HG03457 (cell line): ENCODE measurements at regions not wholly inside any gene's neighbourhood (a gene's known extent, or its start where the extent isn't known, plus 50 kb on each side); places are given as distances from the start of the nearest gene placed in this dataset.

Experiments
- ATAC-seq: cut with Tn5 transposase; IDR thresholded peaks from one replicate; pipeline ENCODE4 v1.9.1; 2021; ENCODE audit warnings: moderate number of reproducible peaks; ENCODE audit not compliant: unreplicated experiment

DNA sequence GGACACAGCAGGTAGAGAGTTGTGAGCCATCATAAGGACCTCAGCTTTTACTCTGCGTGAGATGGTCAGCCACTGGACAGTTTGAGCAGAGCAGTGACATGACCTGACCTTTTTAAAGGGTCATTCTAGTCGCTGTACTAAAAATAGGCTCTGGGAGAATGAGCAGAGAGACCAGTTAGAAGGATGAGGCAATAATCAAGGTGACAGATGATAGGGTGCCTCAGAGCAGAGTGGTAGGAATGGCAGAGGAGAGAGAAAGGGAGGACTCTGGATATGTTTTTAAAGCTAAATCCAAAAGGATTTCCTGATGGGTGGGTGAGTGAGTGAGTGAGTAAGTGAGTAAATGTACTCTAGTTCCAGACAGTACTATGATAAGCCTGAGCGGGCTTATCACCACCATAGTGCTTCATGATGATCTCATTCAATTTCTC lies 83.6 kb upstream of the ARHGAP5 start:
- ATAC-seq, result no peak

DNA sequence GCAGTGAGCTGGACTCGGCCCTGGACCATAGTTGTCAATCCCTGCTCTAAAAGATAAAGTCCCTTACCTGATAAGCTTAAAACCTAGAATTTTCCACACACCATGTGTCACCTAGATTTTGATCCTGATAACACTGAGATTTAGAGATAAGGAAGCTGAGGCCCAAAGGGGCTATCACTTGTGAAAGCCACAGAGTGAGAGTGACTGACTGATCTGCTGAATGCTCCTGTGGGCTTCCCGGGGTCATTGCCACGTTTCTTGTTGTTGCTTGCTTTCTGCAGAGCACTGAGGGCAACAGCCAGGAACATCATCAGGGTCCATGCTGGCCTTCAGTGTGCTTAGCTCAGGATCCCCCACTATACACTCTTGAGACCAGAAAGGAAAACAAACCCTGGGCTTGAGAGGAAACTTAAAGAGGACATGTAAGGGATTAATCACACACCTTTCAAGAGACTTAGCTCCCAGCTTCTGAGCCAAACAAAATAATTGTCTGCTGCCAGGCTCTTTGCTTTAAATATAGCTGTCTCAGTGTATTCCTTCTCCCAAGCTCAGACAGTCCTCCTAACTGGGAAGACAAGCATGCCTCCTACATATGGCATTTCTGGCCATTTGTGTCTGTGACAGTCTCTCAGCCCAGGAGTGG lies 82.6 kb upstream of the ARHGAP5 start:
- no peak for ATAC-seq

DNA sequence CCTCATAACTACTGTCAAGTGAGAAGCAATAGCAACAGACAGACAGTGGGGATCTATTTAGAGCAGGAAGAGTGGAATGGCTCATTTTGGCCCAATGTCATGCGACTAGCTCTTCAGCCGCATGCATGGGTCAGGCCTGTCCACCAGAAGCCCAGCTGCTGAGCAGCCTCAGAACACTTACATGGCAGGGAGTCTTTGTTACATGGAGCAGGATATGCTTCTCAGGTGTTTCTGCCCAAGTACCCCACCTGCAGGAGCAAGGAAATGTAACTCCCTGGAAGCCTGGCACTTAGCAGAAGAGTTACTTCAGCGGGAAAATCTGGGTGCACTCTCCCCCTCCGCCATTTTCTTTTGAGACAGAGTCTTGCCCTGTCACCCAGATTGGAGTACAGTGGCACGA lies 73.5 kb upstream of the ARHGAP5 start:
- ATAC-seq, result no peak

- ATAC-seq, result no peak
Observed at GRCh38 chr14:32004300-32004699, 72.8 kb upstream of the ARHGAP5 start.

DNA sequence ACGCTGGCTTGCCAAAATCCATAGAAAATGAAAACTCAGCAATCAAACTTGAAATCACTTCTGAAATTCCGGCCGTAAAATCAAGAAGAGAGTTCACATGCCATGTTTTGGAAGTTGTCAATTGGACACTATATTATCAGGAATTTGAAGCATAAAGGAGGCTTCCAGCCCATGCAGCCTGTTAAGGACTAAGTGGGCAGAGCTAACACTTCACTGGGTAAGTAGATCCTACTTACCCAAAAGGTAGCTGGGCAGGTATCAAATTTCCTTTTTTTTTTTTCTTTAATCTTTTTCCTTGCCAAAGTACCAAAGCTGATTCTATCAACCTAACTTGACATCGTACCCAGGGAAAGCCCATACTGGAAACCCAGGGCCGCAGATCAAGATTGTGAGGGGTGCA lies 71.5 kb upstream of the ARHGAP5 start:
- ATAC-seq, result no peak

DNA sequence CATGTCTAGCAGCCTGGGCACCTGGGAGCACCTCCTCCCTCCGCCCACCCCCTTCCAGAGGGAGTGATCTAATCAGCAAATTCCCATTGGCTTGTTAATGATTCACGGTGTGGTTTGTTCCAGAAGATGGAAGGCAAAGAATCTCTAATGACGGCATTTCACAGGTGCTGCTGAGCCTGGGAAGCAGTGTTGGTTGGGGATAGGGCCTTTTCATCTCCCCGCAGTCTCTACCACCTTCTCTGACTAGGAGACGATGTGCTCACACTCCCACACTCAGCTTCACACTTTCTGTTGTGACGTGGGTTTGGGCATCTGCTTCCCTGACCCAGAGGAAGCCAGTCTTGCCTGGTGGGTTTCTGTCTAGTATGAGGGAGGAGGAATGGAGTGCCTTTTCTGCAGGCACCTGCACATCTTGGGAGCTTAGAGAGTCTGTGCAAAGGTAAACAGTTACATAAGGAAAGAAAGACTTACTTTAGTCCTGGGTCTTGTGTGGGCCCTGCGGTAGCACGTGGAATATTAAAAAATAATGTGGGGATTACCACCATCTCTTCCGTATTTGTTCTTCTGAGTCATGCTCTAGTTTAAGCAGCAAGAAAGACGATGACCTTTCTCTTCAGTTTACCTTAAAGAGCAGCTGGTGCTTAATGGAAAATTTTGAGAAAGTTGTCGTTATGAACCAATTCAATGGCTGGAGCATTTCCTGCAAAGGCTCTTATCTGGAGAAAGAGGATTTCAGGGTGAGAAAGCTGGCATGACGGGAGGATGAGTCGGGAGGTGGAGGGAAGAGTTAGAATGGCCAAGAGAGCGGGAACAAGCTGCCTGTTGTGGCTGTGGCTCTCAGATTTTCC lies 70.6 kb upstream of the ARHGAP5 start:
- ATAC-seq, result no peak

- ATAC-seq, result no peak
Observed at GRCh38 chr14:32007755-32008362, 69.2 kb upstream of the ARHGAP5 start.

- no peak for ATAC-seq
Observed at GRCh38 chr14:32008602-32009193, 68.4 kb upstream of the ARHGAP5 start.

GRCh38 chr14:32009221-32009975 lies 67.7 kb upstream of the ARHGAP5 start:
- no peak for ATAC-seq

GRCh38 chr14:32009976-32010581 lies 67.0 kb upstream of the ARHGAP5 start:
- no peak for ATAC-seq

- no peak for ATAC-seq
Observed at GRCh38 chr14:32010604-32011125, 66.4 kb upstream of the ARHGAP5 start.

GRCh38 chr14:32011225-32011624 lies 65.9 kb upstream of the ARHGAP5 start:
- ATAC-seq, result no peak

GRCh38 chr14:32012062-32012461 lies 65.0 kb upstream of the ARHGAP5 start:
- no peak for ATAC-seq

- no peak for ATAC-seq
Observed at GRCh38 chr14:32012571-32012970, 64.5 kb upstream of the ARHGAP5 start.

GRCh38 chr14:32013083-32013482 lies 64.0 kb upstream of the ARHGAP5 start:
- no peak for ATAC-seq

- ATAC-seq, result no peak
Observed at GRCh38 chr14:32014057-32014456, 63.0 kb upstream of the ARHGAP5 start.

DNA sequence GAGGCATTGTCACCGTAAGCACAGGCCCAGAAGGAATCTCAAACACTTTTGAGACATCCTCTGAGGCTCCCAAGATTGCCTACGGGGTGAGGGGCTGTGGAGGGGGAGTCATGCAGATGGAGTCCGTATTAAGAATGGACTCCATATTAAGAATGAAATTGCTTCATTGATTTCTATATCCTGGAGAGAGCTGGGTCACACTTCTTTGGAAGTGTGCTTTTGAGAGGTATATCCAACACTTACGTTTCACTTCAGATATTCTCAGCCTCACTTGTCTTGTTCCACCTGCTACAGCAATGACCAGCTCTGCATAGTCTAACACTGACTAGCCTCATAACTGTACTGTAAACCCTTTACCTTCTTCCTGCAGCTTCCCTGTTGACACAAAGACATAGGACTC lies 62.6 kb upstream of the ARHGAP5 start:
- no peak for ATAC-seq

- no peak for ATAC-seq
Observed at GRCh38 chr14:32015166-32015565, 61.9 kb upstream of the ARHGAP5 start.

GRCh38 chr14:32017587-32017986 lies 59.5 kb upstream of the ARHGAP5 start:
- no peak for ATAC-seq

- no peak for ATAC-seq
Observed at GRCh38 chr14:32018391-32019092, 58.6 kb upstream of the ARHGAP5 start.
